ENCODE measurements at regions not wholly inside any gene's neighbourhood (a gene's known extent, or its start where the extent isn't known, plus 50 kb on each side); places are given as distances from the start of the nearest gene placed in this dataset.

- H3K4me1 ChIP-seq (ENCODE audit: control insufficient read depth in 2 of 2, insufficient read depth in 2 of 2, low read length in 2 of 2): no peaks in the 10 kb centered on the region
- no peak overlapping the region for H3K27ac ChIP-seq (ENCODE audit: low read depth in 1 of 2, low read length in 1 of 2)
- DNase-seq (ENCODE audit: low read depth in 6 of 9, low spot score in 9 of 9): no peak
- H3K9me3 ChIP-seq (ENCODE audit: control insufficient read depth in 2 of 2, insufficient read depth in 1 of 2, low read length in 1 of 2): no peaks in the 10 kb centered on the region
- no peak overlapping the region for H3K4me3 ChIP-seq (ENCODE audit: low read length in 2 of 2)
- no peaks in the 10 kb centered on the region for H3K36me3 ChIP-seq (ENCODE audit: control insufficient read depth in 2 of 2, insufficient read depth in 2 of 2, low read length in 1 of 2)
- H3K27me3 ChIP-seq (ENCODE audit: control insufficient read depth in 2 of 2, insufficient read depth in 1 of 2, low read length in 1 of 2): no peaks in the 10 kb centered on the region
- over 99% methylated on average over 2 of the region's 2 CpGs for WGBS
These were observed 155.5 kb downstream of the PTGER3 start for GRCh38 chr1:70892140-70892539.

DNA sequence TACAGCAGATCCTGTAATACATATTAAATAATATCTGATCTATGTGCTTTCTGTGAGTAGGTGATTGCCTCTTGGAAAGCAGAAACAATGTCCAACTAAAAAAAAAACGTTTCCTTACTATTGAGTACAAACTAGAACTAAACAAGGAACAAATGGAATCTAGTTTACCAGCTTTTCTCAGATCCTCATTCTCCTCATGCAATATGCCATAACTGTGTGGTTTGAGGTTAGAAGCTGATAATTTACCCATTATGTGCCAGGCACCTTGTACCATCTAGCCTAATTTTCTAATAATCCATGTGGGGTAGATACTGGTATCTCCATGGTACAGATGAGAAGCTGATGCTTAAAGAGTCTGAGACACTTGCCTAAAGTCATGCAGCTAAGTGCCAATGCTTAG, 154.7 kb downstream of the PTGER3 start:
- WGBS: 0% methylated on average over 1 of the region's 1 CpG
- Histone ChIP-seq H3K27me3 (ENCODE audit: control insufficient read depth in 2 of 2, insufficient read depth in 1 of 2, low read length in 1 of 2) (no peaks in the 10 kb centered on the region), H3K4me3 (ENCODE audit: low read length in 2 of 2) (no peak overlapping the region), H3K27ac (ENCODE audit: low read depth in 1 of 2, low read length in 1 of 2) (no peak overlapping the region), H3K36me3 (ENCODE audit: control insufficient read depth in 2 of 2, insufficient read depth in 2 of 2, low read length in 1 of 2) (no peaks in the 10 kb centered on the region), H3K9me3 (ENCODE audit: control insufficient read depth in 2 of 2, insufficient read depth in 1 of 2, low read length in 1 of 2) (no peaks in the 10 kb centered on the region), H3K4me1 (ENCODE audit: control insufficient read depth in 2 of 2, insufficient read depth in 2 of 2, low read length in 2 of 2) (no peaks in the 10 kb centered on the region)
- no peak for DNase-seq (ENCODE audit: low read depth in 6 of 9, low spot score in 9 of 9)

GRCh38 chr1:70893381-70893780, 154.2 kb downstream of the PTGER3 start:
- Histone ChIP-seq H3K27ac (ENCODE audit: low read depth in 1 of 2, low read length in 1 of 2) (no peak overlapping the region), H3K36me3 (ENCODE audit: control insufficient read depth in 2 of 2, insufficient read depth in 2 of 2, low read length in 1 of 2) (no peaks in the 10 kb centered on the region), H3K9me3 (ENCODE audit: control insufficient read depth in 2 of 2, insufficient read depth in 1 of 2, low read length in 1 of 2) (no peaks in the 10 kb centered on the region), H3K4me3 (ENCODE audit: low read length in 2 of 2) (no peak overlapping the region), H3K4me1 (ENCODE audit: control insufficient read depth in 2 of 2, insufficient read depth in 2 of 2, low read length in 2 of 2) (no peaks in the 10 kb centered on the region), H3K27me3 (ENCODE audit: control insufficient read depth in 2 of 2, insufficient read depth in 1 of 2, low read length in 1 of 2) (no peaks in the 10 kb centered on the region)
- 89% methylated on average over 3 of the region's 3 CpGs for WGBS
- no peak for DNase-seq (ENCODE audit: low read depth in 6 of 9, low spot score in 9 of 9)

GRCh38 chr1:70895531-70895930, 152.1 kb downstream of the PTGER3 start:
- Histone ChIP-seq H3K4me1 (ENCODE audit: control insufficient read depth in 2 of 2, insufficient read depth in 2 of 2, low read length in 2 of 2) (no peaks in the 10 kb centered on the region), H3K4me3 (ENCODE audit: low read length in 2 of 2) (no peak overlapping the region), H3K36me3 (ENCODE audit: control insufficient read depth in 2 of 2, insufficient read depth in 2 of 2, low read length in 1 of 2) (no peaks in the 10 kb centered on the region), H3K9me3 (ENCODE audit: control insufficient read depth in 2 of 2, insufficient read depth in 1 of 2, low read length in 1 of 2) (no peaks in the 10 kb centered on the region), H3K27me3 (ENCODE audit: control insufficient read depth in 2 of 2, insufficient read depth in 1 of 2, low read length in 1 of 2) (no peaks in the 10 kb centered on the region), H3K27ac (ENCODE audit: low read depth in 1 of 2, low read length in 1 of 2) (no peak overlapping the region)
- DNase-seq (ENCODE audit: low read depth in 6 of 9, low spot score in 9 of 9): no peak

GRCh38 chr1:70896224-70896623, 151.4 kb downstream of the PTGER3 start:
- DNase-seq (ENCODE audit: low read depth in 6 of 9, low spot score in 9 of 9): no peak
- WGBS: 85% methylated on average over 1 of the region's 1 CpG
- Histone ChIP-seq H3K4me1 (ENCODE audit: control insufficient read depth in 2 of 2, insufficient read depth in 2 of 2, low read length in 2 of 2) (no peaks in the 10 kb centered on the region), H3K36me3 (ENCODE audit: control insufficient read depth in 2 of 2, insufficient read depth in 2 of 2, low read length in 1 of 2) (no peaks in the 10 kb centered on the region), H3K27me3 (ENCODE audit: control insufficient read depth in 2 of 2, insufficient read depth in 1 of 2, low read length in 1 of 2) (no peaks in the 10 kb centered on the region), H3K27ac (ENCODE audit: low read depth in 1 of 2, low read length in 1 of 2) (no peak overlapping the region), H3K4me3 (ENCODE audit: low read length in 2 of 2) (no peak overlapping the region), H3K9me3 (ENCODE audit: control insufficient read depth in 2 of 2, insufficient read depth in 1 of 2, low read length in 1 of 2) (no peaks in the 10 kb centered on the region)

GRCh38 chr1:70897273-70897672, 150.3 kb downstream of the PTGER3 start:
- no peaks in the 10 kb centered on the region for H3K9me3 ChIP-seq (ENCODE audit: control insufficient read depth in 2 of 2, insufficient read depth in 1 of 2, low read length in 1 of 2)
- 91% methylated on average over 4 of the region's 4 CpGs for WGBS

GRCh38 chr1:70899735-70900134, 147.9 kb downstream of the PTGER3 start:
- Histone ChIP-seq H3K4me3 (ENCODE audit: low read length in 2 of 2) (no peak overlapping the region), H3K36me3 (ENCODE audit: control insufficient read depth in 2 of 2, insufficient read depth in 2 of 2, low read length in 1 of 2) (no peaks in the 10 kb centered on the region), H3K9me3 (ENCODE audit: control insufficient read depth in 2 of 2, insufficient read depth in 1 of 2, low read length in 1 of 2) (no peaks in the 10 kb centered on the region), H3K4me1 (ENCODE audit: control insufficient read depth in 2 of 2, insufficient read depth in 2 of 2, low read length in 2 of 2) (no peaks in the 10 kb centered on the region), H3K27ac (ENCODE audit: low read depth in 1 of 2, low read length in 1 of 2) (no peak overlapping the region), H3K27me3 (ENCODE audit: control insufficient read depth in 2 of 2, insufficient read depth in 1 of 2, low read length in 1 of 2) (no peaks in the 10 kb centered on the region)
- DNase-seq (ENCODE audit: low read depth in 6 of 9, low spot score in 9 of 9): no peak

More at GRCh38 chr1:70897273-70897672, 150.3 kb downstream of the PTGER3 start:
- H3K27me3 ChIP-seq (ENCODE audit: control insufficient read depth in 2 of 2, insufficient read depth in 1 of 2, low read length in 1 of 2): no peaks in the 10 kb centered on the region
- no peak overlapping the region for H3K4me3 ChIP-seq (ENCODE audit: low read length in 2 of 2)
- H3K36me3 ChIP-seq (ENCODE audit: control insufficient read depth in 2 of 2, insufficient read depth in 2 of 2, low read length in 1 of 2): no peaks in the 10 kb centered on the region
- DNase-seq (ENCODE audit: low read depth in 6 of 9, low spot score in 9 of 9): no peak
- H3K4me1 ChIP-seq (ENCODE audit: control insufficient read depth in 2 of 2, insufficient read depth in 2 of 2, low read length in 2 of 2): no peaks in the 10 kb centered on the region
- H3K27ac ChIP-seq (ENCODE audit: low read depth in 1 of 2, low read length in 1 of 2): no peak overlapping the region

GRCh38 chr1:70902211-70902610, 145.4 kb downstream of the PTGER3 start:
- no peak for DNase-seq (ENCODE audit: low read depth in 6 of 9, low spot score in 9 of 9)
- no peaks in the 10 kb centered on the region for H3K4me1 ChIP-seq (ENCODE audit: control insufficient read depth in 2 of 2, insufficient read depth in 2 of 2, low read length in 2 of 2)
- no peaks in the 10 kb centered on the region for H3K36me3 ChIP-seq (ENCODE audit: control insufficient read depth in 2 of 2, insufficient read depth in 2 of 2, low read length in 1 of 2)
- 68% methylated on average over 1 of the region's 1 CpG for WGBS
- H3K27me3 ChIP-seq (ENCODE audit: control insufficient read depth in 2 of 2, insufficient read depth in 1 of 2, low read length in 1 of 2): no peaks in the 10 kb centered on the region
- no peak overlapping the region for H3K27ac ChIP-seq (ENCODE audit: low read depth in 1 of 2, low read length in 1 of 2)
- no peak overlapping the region for H3K4me3 ChIP-seq (ENCODE audit: low read length in 2 of 2)
- H3K9me3 ChIP-seq (ENCODE audit: control insufficient read depth in 2 of 2, insufficient read depth in 1 of 2, low read length in 1 of 2): no peaks in the 10 kb centered on the region

DNA sequence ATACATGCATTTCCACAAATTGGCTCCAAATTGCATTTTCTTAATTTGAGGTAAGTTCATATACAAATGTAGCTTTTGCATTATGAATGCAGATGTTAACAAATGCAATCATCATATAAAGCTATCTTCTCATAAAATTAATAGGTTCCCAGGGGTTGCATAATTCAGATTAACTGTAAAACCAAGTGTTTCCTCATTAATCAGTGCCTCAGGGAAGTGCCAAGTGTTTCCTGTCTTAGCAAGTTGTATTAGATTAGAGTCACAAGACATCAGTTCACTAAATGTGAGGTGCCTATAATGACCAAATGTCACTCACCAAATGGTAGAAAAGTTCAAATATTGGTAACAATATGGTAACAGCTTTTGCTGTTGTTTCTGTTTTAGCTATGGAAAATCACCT, 140.8 kb downstream of the PTGER3 start:
- Histone ChIP-seq H3K27me3 (ENCODE audit: control insufficient read depth in 2 of 2, insufficient read depth in 1 of 2, low read length in 1 of 2) (no peaks in the 10 kb centered on the region), H3K4me1 (ENCODE audit: control insufficient read depth in 2 of 2, insufficient read depth in 2 of 2, low read length in 2 of 2) (peaks cover 0 to 7% of the 10 kb centered on the region in 2 donors), H3K4me3 (ENCODE audit: low read length in 2 of 2) (no peak overlapping the region), H3K9me3 (ENCODE audit: control insufficient read depth in 2 of 2, insufficient read depth in 1 of 2, low read length in 1 of 2) (no peaks in the 10 kb centered on the region), H3K27ac (ENCODE audit: low read depth in 1 of 2, low read length in 1 of 2) (no peak overlapping the region), H3K36me3 (ENCODE audit: control insufficient read depth in 2 of 2, insufficient read depth in 2 of 2, low read length in 1 of 2) (no peaks in the 10 kb centered on the region)
- DNase-seq (ENCODE audit: low read depth in 6 of 9, low spot score in 9 of 9): no peak

Measured in thymus (tissue), 11 donors.